ENCODE measurements at regions not wholly inside any gene's neighbourhood (a gene's known extent, or its start where the extent isn't known, plus 50 kb on each side); places are given as distances from the start of the nearest gene placed in this dataset.

- TF ChIP-seq KDM2B (CRISPR knock-in tag; IDR thresholded peaks at IDR 0.05): no peak
- no peak for TF ChIP-seq ZFX (CRISPR knock-in tag; IDR thresholded peaks at IDR 0.05)
- no peak for TF ChIP-seq E4F1 (CRISPR knock-in tag; IDR thresholded peaks at IDR 0.05; ENCODE audit: borderline replicate concordance)
- TF ChIP-seq NFXL1 (CRISPR knock-in tag; IDR thresholded peaks at IDR 0.05): no peak
- no peak for TF ChIP-seq CTCF (IDR thresholded peaks at IDR 0.05 in 2 of 3, conservative IDR thresholded peaks at IDR 0.05 in 1 of 3; ENCODE audit: insufficient read depth in 2 of 3, low read depth in 1 of 3, low read length in 3 of 3)
- no peak for TF ChIP-seq SMARCA5 (IDR thresholded peaks at IDR 0.05)
- TF ChIP-seq HIVEP1 (CRISPR knock-in tag; IDR thresholded peaks at IDR 0.05): no peak
- TF ChIP-seq ZBTB7A (IDR thresholded peaks at IDR 0.05; ENCODE audit: borderline replicate concordance, control insufficient read depth, low read depth, low read length): no peak
These were observed 257.0 kb downstream of the SIPA1L2 start for GRCh38 chr1:232372841-232373440.

Measured in K562 (cell line).